ENCODE measurements at regions not wholly inside any gene's neighbourhood (a gene's known extent, or its start where the extent isn't known, plus 50 kb on each side); places are given as distances from the start of the nearest gene placed in this dataset.

GRCh38 chr4:72969976-72970375 lies 99.5 kb downstream of the COX18 start:
- H3K4me3 ChIP-seq (ENCODE audit: low read depth, low read length): no peak overlapping the region
- no peak for TF ChIP-seq CTCF (IDR thresholded peaks at IDR 0.05; ENCODE audit: low read depth, low read length, missing control alignments)
- no peak for DNase-seq (ENCODE audit: low read depth)

GRCh38 chr4:72966652-72967051 lies 102.9 kb downstream of the COX18 start:
- H3K4me3 ChIP-seq (ENCODE audit: low read depth, low read length): no peak overlapping the region
- TF ChIP-seq CTCF (IDR thresholded peaks at IDR 0.05; ENCODE audit: low read depth, low read length, missing control alignments): no peak
- DNase-seq (ENCODE audit: low read depth): no peak

GRCh38 chr4:72959411-72959810 lies 110.1 kb downstream of the COX18 start:
- DNase-seq (ENCODE audit: low read depth): no peak
- TF ChIP-seq CTCF (IDR thresholded peaks at IDR 0.05; ENCODE audit: low read depth, low read length, missing control alignments): no peak

DNA sequence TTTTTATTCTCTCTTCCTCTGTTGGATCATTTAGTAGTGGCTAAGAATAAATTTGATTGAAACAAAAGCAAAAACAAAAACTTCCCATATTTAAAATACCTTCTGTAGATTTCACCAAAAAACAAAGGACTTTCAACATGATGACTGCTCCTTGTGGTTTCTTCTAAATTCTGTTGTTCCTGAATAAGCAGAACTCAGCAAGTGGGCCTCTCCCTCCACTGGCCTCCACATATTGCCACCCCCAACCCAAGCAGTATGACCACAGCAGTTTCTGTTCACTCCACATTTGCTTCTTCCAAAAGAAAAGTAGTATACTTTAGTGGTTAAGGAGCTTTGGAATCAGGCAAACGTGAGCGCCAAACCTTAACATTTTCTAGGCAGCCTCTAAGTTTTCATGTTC lies 114.7 kb downstream of the COX18 start:
- DNase-seq (ENCODE audit: low read depth): no peak
- no peak overlapping the region for H3K4me3 ChIP-seq (ENCODE audit: low read depth, low read length)
- no peak for TF ChIP-seq CTCF (IDR thresholded peaks at IDR 0.05; ENCODE audit: low read depth, low read length, missing control alignments)

More at GRCh38 chr4:72959411-72959810, 110.1 kb downstream of the COX18 start:
- H3K4me3 ChIP-seq (ENCODE audit: low read depth, low read length): no peak overlapping the region

DNA sequence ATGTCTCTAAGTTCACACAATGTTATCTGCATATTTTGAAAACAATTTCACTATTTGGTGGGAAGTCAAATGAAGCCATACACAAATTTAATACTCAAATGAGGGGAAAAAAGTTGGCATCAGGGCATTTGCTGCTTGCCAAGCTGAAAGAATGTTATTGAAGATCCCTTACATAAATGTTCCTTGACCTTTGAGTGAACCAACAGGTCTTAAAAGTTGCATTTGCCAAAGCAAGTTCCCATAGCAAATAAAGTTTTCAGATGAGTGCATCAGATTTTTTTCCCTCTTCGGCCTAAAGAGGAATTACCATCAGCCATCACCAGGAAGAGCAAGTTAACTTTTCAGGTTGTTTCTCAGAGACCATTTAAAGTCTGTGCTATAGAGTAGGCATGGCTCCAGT lies 115.9 kb downstream of the COX18 start:
- no peak for DNase-seq (ENCODE audit: low read depth)
- no peak overlapping the region for H3K4me3 ChIP-seq (ENCODE audit: low read depth, low read length)
- TF ChIP-seq CTCF (IDR thresholded peaks at IDR 0.05; ENCODE audit: low read depth, low read length, missing control alignments): no peak

- H3K4me3 ChIP-seq (ENCODE audit: low read depth, low read length): no peak overlapping the region
- no peak for TF ChIP-seq CTCF (IDR thresholded peaks at IDR 0.05; ENCODE audit: low read depth, low read length, missing control alignments)
- DNase-seq (ENCODE audit: low read depth): no peak
Observed at GRCh38 chr4:72951628-72952027, 117.9 kb downstream of the COX18 start.

DNA sequence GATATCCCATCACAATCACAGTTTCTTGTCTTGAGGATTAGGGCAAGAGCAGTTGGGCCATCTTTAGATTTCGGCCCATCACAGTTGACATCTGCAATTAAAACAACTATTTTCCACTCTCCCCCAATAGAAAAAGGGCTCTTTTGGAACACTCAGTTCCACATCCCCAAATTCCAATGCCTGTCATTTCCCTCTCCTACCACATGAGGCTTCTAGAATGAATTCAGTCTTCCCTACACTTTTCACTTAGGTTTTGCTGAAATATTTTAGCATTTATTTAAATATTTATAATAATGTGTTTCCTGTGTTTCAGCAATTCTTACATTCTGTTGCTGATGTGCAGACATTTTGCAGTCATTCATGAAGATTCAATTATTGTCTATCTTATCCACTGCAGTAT lies 118.4 kb downstream of the COX18 start:
- H3K4me3 ChIP-seq (ENCODE audit: low read depth, low read length): no peak overlapping the region
- TF ChIP-seq CTCF (IDR thresholded peaks at IDR 0.05; ENCODE audit: low read depth, low read length, missing control alignments): no peak
- no peak for DNase-seq (ENCODE audit: low read depth)
